ENCODE measurements at regions not wholly inside any gene's neighbourhood (a gene's known extent, or its start where the extent isn't known, plus 50 kb on each side); places are given as distances from the start of the nearest gene placed in this dataset.

DNA sequence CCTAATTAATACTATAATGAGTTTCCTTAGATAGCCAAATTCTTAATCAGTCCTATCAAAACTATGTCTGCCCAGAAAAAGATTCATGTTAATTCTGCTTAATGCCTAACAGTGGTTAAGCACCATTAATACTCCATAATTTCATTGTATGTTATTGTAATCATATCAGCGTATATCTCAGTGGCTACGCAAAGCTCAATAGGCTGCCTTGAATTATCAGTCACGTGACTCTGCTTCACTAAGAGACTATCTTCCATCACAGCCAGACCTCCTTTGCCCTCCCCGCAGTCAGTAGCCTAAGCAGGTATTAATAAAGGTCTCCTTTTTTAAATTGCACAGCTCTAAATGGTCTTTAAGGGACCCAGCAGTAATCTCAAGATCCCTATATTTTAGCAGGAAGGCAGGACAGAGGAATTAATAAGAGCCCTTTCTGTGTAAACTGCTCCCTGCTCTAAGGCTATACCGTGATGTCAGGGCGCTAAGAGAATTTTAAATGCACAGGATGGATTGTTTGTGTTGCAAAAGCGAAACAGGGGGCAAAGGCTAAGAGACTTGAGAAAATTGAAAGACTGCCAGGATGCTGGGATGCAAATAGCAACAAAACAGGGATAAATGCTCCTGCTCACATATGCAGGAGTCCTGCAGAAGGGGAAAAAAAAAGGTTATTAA lies 215.6 kb upstream of the POU3F3 start:
- TF ChIP-seq POLR2A (IDR thresholded peaks at IDR 0.05) (no peak), EP300 (IDR thresholded peaks at IDR 0.05) (no peak)
- TF ChIP-seq, protein P1, sequence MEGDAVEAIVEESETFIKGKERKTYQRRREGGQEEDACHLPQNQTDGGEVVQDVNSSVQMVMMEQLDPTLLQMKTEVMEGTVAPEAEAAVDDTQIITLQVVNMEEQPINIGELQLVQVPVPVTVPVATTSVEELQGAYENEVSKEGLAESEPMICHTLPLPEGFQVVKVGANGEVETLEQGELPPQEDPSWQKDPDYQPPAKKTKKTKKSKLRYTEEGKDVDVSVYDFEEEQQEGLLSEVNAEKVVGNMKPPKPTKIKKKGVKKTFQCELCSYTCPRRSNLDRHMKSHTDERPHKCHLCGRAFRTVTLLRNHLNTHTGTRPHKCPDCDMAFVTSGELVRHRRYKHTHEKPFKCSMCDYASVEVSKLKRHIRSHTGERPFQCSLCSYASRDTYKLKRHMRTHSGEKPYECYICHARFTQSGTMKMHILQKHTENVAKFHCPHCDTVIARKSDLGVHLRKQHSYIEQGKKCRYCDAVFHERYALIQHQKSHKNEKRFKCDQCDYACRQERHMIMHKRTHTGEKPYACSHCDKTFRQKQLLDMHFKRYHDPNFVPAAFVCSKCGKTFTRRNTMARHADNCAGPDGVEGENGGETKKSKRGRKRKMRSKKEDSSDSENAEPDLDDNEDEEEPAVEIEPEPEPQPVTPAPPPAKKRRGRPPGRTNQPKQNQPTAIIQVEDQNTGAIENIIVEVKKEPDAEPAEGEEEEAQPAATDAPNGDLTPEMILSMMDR (IDR thresholded peaks at IDR 0.05) = no peak
